Activated T-helper 1 cell treated with anti-CD3 and anti-CD28 coated beads, Interleukin-2, amount 50 U/mL, for 16 hours (primary cell): ENCODE measurements at regions not wholly inside any gene's neighbourhood (a gene's known extent, or its start where the extent isn't known, plus 50 kb on each side); places are given as distances from the start of the nearest gene placed in this dataset.

Experiments
- DNase-seq, 2 donors: peaks; one replicate each; pipeline ENCODE4 v3.0.0-alpha.2; 2020; ENCODE audit warnings: low read depth in 1 of 2, low spot score in 1 of 2

GRCh38 chr18:78034755-78035154, 785.1 kb downstream of the GALR1 start:
- no peak for DNase-seq

- DNase-seq = no peak
Measured at GRCh38 chr18:78041218-78041617, 791.6 kb downstream of the GALR1 start.

GRCh38 chr18:78046631-78047030, 797.0 kb downstream of the GALR1 start:
- no peak for DNase-seq

GRCh38 chr18:78049281-78049680, 799.6 kb downstream of the GALR1 start:
- DNase-seq = no peak

- DNase-seq = no peak
Measured at GRCh38 chr18:78054801-78055200, 805.2 kb downstream of the GALR1 start.

GRCh38 chr18:78056011-78056410, 806.4 kb downstream of the GALR1 start:
- no peak for DNase-seq

- no peak for DNase-seq
Measured at GRCh38 chr18:78069784-78070664, 820.4 kb downstream of the GALR1 start.

GRCh38 chr18:78071166-78071710, 821.6 kb downstream of the GALR1 start:
- DNase-seq = no peak

- DNase-seq = no peak
Measured at GRCh38 chr18:78071776-78072175, 822.1 kb downstream of the GALR1 start.

- DNase-seq = no peak
Measured at GRCh38 chr18:78072375-78072774, 822.7 kb downstream of the GALR1 start.

- DNase-seq = no peak
Measured at GRCh38 chr18:78073275-78073674, 823.6 kb downstream of the GALR1 start.

- DNase-seq = no peak
Measured at GRCh38 chr18:78074400-78075020, 824.9 kb downstream of the GALR1 start.

- no peak for DNase-seq
Measured at GRCh38 chr18:78080081-78080480, 830.4 kb downstream of the GALR1 start.

GRCh38 chr18:78080761-78081160, 831.1 kb downstream of the GALR1 start:
- no peak for DNase-seq

- no peak for DNase-seq
Measured at GRCh38 chr18:78082816-78083215, 833.2 kb downstream of the GALR1 start.

GRCh38 chr18:78085241-78086185, 835.9 kb downstream of the GALR1 start:
- no peak for DNase-seq

- no peak for DNase-seq
Measured at GRCh38 chr18:78086931-78087330, 837.3 kb downstream of the GALR1 start.

GRCh38 chr18:78087338-78087737, 837.7 kb downstream of the GALR1 start:
- no peak for DNase-seq

- DNase-seq = no peak
Measured at GRCh38 chr18:78090584-78090983, 840.9 kb downstream of the GALR1 start.

- no peak for DNase-seq
Measured at GRCh38 chr18:78092901-78093300, 843.3 kb downstream of the GALR1 start.

- no peak for DNase-seq
Measured at GRCh38 chr18:78099979-78100588, 850.4 kb downstream of the GALR1 start.
